Loucy (cell line): ENCODE measurements at regions not wholly inside any gene's neighbourhood (a gene's known extent, or its start where the extent isn't known, plus 50 kb on each side); places are given as distances from the start of the nearest gene placed in this dataset.

Experiments
- EZH2phosphoT487 ChIP-seq: fragments of 200-600 bp; IDR thresholded peaks from 2 replicates; pipeline ENCODE4 v1.6.1; 2018; ENCODE audit warnings: antibody characterized with exemption, mild to moderate bottlenecking, moderate library complexity, borderline replicate concordance
- TF ChIP-seq, protein P1 (sequence below): fragments of 200-600 bp; sonication (generic); conservative IDR thresholded peaks from 2 replicates; pipeline ENCODE4 v1.5.1; 2014; ENCODE audit warnings: mild to moderate bottlenecking, antibody characterized with exemption, low read length

DNA sequence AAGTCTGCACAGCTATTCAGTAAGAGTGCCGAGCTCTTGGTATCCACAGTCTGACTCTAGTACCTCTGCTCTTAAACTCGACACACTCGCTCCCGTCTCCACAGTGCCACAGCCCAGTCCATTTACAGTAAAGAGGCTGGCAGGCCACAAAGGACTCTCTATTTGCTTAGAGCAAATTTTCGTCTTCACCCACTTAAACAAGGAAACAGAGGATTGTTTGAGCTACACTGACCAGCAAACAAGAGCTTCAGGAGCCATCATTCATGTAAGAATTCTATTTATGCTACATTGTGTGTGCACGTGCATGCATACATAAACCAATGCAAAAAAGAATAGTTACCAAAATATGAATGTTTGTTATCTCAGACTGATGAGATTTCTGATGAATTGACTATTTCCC is 290.2 kb downstream of the USP46 start:
- TF ChIP-seq, protein P1, sequence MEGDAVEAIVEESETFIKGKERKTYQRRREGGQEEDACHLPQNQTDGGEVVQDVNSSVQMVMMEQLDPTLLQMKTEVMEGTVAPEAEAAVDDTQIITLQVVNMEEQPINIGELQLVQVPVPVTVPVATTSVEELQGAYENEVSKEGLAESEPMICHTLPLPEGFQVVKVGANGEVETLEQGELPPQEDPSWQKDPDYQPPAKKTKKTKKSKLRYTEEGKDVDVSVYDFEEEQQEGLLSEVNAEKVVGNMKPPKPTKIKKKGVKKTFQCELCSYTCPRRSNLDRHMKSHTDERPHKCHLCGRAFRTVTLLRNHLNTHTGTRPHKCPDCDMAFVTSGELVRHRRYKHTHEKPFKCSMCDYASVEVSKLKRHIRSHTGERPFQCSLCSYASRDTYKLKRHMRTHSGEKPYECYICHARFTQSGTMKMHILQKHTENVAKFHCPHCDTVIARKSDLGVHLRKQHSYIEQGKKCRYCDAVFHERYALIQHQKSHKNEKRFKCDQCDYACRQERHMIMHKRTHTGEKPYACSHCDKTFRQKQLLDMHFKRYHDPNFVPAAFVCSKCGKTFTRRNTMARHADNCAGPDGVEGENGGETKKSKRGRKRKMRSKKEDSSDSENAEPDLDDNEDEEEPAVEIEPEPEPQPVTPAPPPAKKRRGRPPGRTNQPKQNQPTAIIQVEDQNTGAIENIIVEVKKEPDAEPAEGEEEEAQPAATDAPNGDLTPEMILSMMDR = no peak
- no peak for TF ChIP-seq EZH2phosphoT487
